HG03175 (cell line): ENCODE measurements at regions not wholly inside any gene's neighbourhood (a gene's known extent, or its start where the extent isn't known, plus 50 kb on each side); places are given as distances from the start of the nearest gene placed in this dataset.

Experiments
- ATAC-seq: cut with Tn5 transposase; IDR thresholded peaks from one replicate; pipeline ENCODE4 v1.9.1; 2021; ENCODE audit warnings: mild to moderate bottlenecking, moderate library complexity; ENCODE audit not compliant: unreplicated experiment

- ATAC-seq = no peak
Measured at GRCh38 chr17:69761767-69762321, 313.2 kb upstream of the KCNJ16 start.

GRCh38 chr17:69762359-69762758 lies 312.7 kb upstream of the KCNJ16 start:
- no peak for ATAC-seq

- ATAC-seq = no peak
Measured at GRCh38 chr17:69762766-69763165, 312.3 kb upstream of the KCNJ16 start.

- ATAC-seq = no peak
Measured at GRCh38 chr17:69763503-69763902, 311.5 kb upstream of the KCNJ16 start.

GRCh38 chr17:69764146-69764545 lies 310.9 kb upstream of the KCNJ16 start:
- ATAC-seq = no peak

- ATAC-seq = no peak
Measured at GRCh38 chr17:69769050-69769449, 306.0 kb upstream of the KCNJ16 start.

- no peak for ATAC-seq
Measured at GRCh38 chr17:69773081-69773480, 301.9 kb upstream of the KCNJ16 start.

- no peak for ATAC-seq
Measured at GRCh38 chr17:69779378-69780214, 295.4 kb upstream of the KCNJ16 start.

GRCh38 chr17:69783865-69784264 lies 291.2 kb upstream of the KCNJ16 start:
- ATAC-seq = no peak

GRCh38 chr17:69788957-69789356 lies 286.1 kb upstream of the KCNJ16 start:
- ATAC-seq = no peak

GRCh38 chr17:69796078-69796477 lies 278.9 kb upstream of the KCNJ16 start:
- no peak for ATAC-seq

GRCh38 chr17:69800870-69801269 lies 274.2 kb upstream of the KCNJ16 start:
- ATAC-seq = no peak

GRCh38 chr17:69801368-69801767 lies 273.7 kb upstream of the KCNJ16 start:
- no peak for ATAC-seq

GRCh38 chr17:69802045-69802740 lies 272.8 kb upstream of the KCNJ16 start:
- no peak for ATAC-seq

- ATAC-seq = no peak
Measured at GRCh38 chr17:69809331-69809730, 265.7 kb upstream of the KCNJ16 start.

GRCh38 chr17:69810326-69810965 lies 264.6 kb upstream of the KCNJ16 start:
- no peak for ATAC-seq

- no peak for ATAC-seq
Measured at GRCh38 chr17:69812240-69812837, 262.7 kb upstream of the KCNJ16 start.

- ATAC-seq = no peak
Measured at GRCh38 chr17:69814031-69814430, 261.0 kb upstream of the KCNJ16 start.

GRCh38 chr17:69815406-69815805 lies 259.6 kb upstream of the KCNJ16 start:
- no peak for ATAC-seq

GRCh38 chr17:69818467-69818866 lies 256.6 kb upstream of the KCNJ16 start:
- ATAC-seq = no peak
